Activated effector memory CD4-positive, alpha-beta T cell treated with Interleukin-2 at 50 U/mL for 16 hours (primary cell): ENCODE measurements at regions not wholly inside any gene's neighbourhood (a gene's known extent, or its start where the extent isn't known, plus 50 kb on each side); places are given as distances from the start of the nearest gene placed in this dataset.
"Not testable (repeated sequence)": the region's sequence is repeated elsewhere in the genome, so short reads cannot be mapped to it uniquely, and the experiment has no call there.

Source experiments
- DNase-seq: peaks from one replicate; pipeline ENCODE4 v3.0.0-alpha.2; 2020

GRCh38 chr13:87244256-87244890 is 426.8 kb upstream of the SLITRK5 start:
- no peak for DNase-seq

- DNase-seq = not testable (repeated sequence)
Observed at GRCh38 chr13:87249847-87250246, 421.3 kb upstream of the SLITRK5 start.

DNA sequence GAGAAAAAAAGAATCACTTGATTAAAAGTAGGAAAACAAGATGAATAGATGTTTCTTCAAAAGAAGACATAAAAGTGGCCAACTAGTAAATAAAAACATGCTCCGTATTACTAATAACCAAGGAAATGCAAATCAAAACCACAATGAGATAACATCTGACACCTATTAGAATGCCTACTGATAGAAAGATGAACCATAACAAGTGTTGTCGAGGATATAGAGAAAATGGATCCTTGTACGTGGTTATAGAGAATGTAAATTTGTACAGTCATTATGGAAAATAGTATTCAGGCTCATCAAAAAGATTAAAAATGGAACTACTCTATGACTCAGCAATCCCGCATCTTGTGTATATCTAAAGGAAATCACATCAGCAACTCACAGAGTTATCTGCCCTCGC is 415.8 kb upstream of the SLITRK5 start:
- no peak for DNase-seq

GRCh38 chr13:87259479-87260083 is 411.6 kb upstream of the SLITRK5 start:
- no peak for DNase-seq

- DNase-seq = no peak
Observed at GRCh38 chr13:87274209-87274819, 396.9 kb upstream of the SLITRK5 start.

DNA sequence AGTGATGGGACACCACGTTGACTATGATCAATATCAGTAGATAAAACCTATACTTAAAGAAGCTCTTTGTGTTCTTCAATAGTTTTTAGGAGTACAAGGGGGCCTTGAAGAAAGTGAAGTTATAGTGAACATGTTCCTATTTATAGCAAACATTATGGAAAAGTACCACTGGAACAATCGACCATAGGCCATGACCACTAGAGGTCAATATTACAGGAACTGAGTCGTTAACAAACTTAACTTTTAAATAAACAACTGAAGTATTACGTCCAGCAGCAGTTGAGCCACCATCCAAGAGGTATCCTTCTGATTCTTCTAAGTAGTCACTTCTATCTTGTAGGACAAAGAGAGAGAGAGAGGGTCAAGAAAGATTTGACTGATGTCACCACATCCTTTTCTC is 391.0 kb upstream of the SLITRK5 start:
- DNase-seq = no peak

DNA sequence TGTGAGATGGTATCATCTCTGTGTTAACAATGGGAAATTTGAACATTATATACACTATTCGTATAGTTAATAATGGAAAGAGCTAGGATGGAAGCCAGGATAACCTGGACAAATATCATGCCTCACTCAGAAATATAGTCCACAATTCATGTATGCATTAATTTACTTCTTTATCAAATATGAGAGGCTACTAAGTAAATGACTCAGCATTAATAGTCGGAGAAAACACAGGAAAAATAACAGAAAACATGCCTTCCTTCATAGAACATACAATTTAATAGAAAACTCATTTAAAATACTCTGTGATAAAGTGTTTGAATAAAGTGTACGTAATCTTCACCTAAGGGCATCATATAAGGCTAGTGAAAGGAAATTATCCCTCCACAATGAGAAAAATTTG is 383.4 kb upstream of the SLITRK5 start:
- DNase-seq = no peak

DNA sequence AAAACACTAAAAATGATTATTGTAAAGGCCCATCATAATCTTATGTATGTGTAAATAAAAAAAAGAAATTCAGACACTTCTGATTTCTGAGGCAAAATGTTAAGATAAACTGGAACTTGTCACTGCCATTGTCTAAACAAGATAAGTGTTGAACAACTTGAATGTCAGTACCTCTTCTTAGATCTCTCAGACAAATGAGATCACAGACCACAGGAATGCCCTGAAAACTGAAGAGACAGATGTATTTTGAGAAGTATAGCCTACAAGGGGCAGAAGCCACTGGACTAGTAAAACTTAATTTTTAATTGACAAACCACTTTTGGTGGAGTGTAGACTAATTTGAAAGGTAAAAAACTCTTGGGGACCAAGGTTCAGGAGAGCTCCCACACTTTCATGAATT is 375.5 kb upstream of the SLITRK5 start:
- no peak for DNase-seq

DNA sequence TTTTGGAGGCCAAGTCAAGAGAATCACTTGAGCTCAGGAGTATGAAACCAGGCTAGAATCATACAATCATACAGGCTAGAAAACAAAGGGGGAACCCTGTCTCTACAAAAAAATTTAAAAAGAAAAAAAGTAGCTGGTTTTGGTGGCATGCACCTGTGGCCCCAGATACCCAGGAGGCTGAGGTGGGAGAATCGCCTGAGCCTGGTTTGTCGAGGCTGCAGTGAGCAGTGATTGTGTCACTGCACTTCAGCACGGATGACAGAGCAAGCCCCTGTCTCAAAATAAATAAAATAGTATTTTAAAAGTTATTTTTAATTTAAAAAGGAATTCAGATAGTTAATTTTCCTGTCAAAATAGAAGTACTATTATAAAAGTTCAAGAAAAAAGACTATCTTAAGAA is 369.1 kb upstream of the SLITRK5 start:
- DNase-seq = no peak

GRCh38 chr13:87302931-87303330 is 368.2 kb upstream of the SLITRK5 start:
- no peak for DNase-seq

DNA sequence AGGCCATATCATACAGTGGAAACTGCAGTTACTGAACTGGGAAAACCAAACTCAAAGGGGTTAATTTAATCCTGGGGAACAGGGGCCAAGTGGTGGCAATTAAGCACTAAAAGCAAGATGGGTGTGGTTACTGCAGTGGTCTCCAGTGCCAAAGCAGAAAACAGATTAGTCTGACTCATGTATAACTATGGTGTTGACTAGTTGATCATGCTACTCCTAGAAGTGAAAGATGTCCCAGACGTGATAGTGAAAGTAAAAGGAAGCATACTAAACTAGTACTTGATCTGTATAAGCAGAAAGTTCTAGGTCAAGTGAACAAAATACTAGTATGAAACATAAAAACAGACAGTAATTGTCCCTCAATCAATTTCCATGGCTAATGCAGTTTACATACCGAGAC is 360.0 kb upstream of the SLITRK5 start:
- DNase-seq = no peak

DNA sequence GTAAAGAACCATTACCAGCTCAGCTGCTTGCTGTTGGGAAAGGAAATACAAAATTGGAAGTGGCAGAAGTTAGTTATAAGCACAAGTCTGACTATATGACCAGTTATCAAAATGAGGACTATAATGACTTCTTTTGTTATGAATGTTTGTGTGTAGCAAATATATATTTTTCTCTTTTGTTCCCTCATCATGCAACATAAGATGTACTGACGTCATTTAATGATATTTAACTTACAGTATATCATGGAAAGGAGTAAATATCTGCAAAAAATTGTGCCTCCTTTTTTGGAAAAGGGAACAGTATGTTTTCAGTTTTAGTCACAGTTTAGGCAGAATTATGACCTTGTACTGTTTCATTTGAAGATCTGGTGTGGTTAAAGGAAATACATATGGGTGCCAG is 356.3 kb upstream of the SLITRK5 start:
- DNase-seq = no peak

- DNase-seq = no peak
Observed at GRCh38 chr13:87322386-87322785, 348.8 kb upstream of the SLITRK5 start.

- DNase-seq = no peak
Observed at GRCh38 chr13:87324558-87324957, 346.6 kb upstream of the SLITRK5 start.

GRCh38 chr13:87331178-87331577 is 340.0 kb upstream of the SLITRK5 start:
- DNase-seq = no peak

DNA sequence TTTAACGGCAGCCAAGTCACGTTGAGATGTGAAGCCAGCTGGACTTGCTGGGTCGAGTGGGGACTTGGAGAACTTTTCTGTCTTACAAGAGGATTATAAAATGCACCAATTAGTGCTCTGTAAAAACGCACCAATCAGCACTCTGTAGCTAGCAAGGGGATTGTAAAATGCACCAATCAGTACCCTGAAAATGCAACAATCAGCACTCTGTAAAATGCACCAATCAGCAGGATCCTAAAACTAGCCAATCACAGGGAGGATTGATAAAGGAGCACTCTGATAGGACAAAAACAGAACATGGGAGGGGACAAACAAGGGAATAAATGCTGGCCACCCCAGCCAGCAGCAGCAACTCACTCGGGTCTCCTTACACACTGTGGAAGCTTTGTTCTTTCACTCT is 337.6 kb upstream of the SLITRK5 start:
- no peak for DNase-seq

GRCh38 chr13:87334176-87334575 is 337.0 kb upstream of the SLITRK5 start:
- no peak for DNase-seq

DNA sequence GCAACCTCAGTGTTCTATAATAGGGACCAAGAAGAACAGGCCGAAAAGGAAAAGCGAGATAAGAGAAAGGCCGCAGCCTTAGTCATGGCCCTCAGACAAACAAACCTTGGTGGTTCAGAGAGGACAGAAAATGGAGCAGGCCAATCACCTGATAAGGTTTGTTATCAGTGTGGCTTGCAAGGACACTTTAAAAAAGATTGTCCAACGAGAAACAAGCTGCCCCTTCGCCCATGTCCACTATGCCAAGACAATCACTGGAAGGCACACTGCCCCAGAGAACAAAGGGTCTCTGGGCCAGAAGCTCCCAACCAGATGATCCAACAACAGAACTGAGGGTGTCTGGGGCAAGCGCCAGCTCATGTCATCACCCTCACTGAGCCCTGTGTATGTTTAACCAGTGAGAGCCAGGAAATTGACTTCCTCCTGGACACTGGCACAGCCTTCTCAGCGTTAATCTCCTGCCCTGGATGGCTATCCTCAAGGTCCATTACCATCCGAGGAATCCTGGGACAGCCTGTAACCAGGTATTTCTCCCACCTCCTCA is 334.8 kb upstream of the SLITRK5 start:
- not testable (repeated sequence) for DNase-seq

DNA sequence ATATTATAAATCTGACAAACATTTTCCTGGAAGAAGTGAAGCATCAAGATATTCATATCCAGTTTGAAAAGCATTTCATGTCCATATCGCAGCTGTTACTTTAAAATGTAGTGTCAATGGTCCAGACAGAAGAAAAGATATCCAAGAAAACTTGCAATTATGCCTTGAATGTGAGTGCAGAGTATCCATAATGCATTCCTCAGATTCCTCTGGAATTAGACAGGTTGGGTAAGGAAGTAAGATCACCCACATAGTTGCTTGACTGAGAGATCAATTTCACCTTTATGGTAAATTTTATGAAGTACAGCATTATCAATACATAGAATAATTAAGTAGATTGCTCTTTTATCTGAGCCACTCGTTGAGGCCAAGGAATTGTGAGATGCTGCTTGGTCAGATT is 327.0 kb upstream of the SLITRK5 start:
- DNase-seq = no peak

- no peak for DNase-seq
Observed at GRCh38 chr13:87355451-87355850, 315.7 kb upstream of the SLITRK5 start.

DNA sequence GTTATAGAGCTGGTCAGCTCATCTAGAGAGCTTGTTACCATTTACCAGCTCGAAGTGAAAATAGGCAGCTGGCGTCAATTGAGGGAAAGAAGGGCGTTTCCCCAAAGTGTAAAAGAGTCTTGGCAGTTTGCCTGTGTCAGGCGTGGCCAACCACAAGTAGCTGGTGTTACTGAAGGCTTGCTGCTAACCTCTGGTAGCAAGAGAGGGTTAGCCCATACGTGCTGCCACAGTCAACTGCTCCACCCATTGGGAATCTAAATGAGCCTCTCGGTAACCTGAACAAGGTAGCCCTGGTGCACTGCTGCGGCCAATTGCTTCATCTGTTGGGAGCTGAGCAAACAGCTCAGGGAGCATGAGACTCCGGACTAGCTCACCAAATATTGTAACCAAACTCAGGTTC is 314.9 kb upstream of the SLITRK5 start:
- DNase-seq = no peak

DNA sequence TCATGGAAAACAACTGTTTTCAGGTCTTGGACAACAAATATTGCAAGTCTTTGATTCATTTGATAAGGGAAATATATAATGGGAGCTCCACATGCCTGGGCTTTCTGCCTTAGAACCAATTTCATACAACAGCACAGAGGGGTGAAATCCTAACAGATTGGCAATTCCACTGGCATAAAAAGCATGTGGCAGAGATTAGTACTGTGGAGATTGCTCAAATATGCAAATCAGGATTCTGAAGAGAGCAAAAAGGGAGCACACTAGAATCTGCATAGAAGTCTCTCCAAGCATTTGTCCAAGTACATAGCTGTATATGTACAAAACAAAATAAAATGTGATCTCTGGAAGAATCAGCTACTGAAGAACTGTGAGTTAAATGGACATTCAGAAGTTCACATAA is 312.9 kb upstream of the SLITRK5 start:
- no peak for DNase-seq

DNA sequence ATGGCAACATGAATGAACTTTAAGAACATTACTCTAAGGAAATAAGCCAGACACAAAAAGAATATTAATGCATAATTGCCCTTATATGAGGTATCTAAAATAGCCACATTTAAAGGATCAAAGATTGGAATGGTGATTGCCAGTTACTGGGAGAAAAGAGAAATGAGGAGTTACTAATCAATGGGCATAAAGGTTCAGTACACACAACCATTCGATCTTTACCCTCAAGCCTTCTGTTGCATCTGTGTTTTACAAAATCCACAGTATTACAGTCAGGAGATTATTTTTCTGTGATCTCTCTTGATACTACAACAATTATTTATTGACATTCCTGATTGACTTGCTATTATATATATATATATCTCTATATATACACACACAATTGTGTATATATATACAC is 310.0 kb upstream of the SLITRK5 start:
- DNase-seq = no peak

DNA sequence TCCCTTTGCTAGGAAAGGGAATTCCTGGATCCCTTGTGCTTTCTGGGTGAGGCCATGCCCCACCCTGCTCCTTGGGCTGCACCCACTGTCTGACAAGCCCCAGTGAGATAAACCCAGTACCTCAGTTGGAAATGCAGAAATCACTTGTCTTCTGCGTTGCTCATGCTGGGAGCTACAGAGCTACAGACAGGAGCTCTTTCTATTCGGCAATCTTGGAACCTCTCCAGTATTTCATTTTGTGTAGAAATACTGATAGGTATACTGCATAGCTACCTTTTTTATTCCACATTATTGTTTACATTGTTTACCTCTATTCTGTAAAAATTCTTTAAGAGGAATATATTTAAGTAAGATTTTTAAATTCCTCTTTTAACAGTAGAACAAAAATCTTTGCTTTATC is 302.5 kb upstream of the SLITRK5 start:
- DNase-seq = no peak

- DNase-seq = no peak
Observed at GRCh38 chr13:87376081-87376480, 295.1 kb upstream of the SLITRK5 start.
